DND-41 (cell line): ENCODE measurements at regions not wholly inside any gene's neighbourhood (a gene's known extent, or its start where the extent isn't known, plus 50 kb on each side); places are given as distances from the start of the nearest gene placed in this dataset.

Source experiments
- ATAC-seq: fragments of 200-7000 bp; cut with Tn5 transposase; 3 replicates; pipeline ENCODE4 v1.9.1; 2021; ENCODE audit warnings: low read depth; ENCODE audit not compliant: insufficient read depth
- DNase-seq: peaks from one replicate; pipeline ENCODE4 v3.0.0-alpha.2; 2020
- H2AFZ ChIP-seq: 2 replicates; pipeline ENCODE4 v1.6.0; 2012; ENCODE audit warnings: low read depth, low read length
- H3K27ac ChIP-seq: 2 replicates; pipeline ENCODE4 v1.5.1; 2012; ENCODE audit warnings: low read length, inconsistent platforms
- H3K27me3 ChIP-seq: fragments of 200-600 bp; sonication (generic); 2 replicates; pipeline ENCODE4 v1.6.0; 2012; ENCODE audit warnings: low read length, mild to moderate bottlenecking, inconsistent platforms; ENCODE audit not compliant: insufficient read depth, poor library complexity
- H3K36me3 ChIP-seq: 2 replicates; pipeline ENCODE4 v1.5.1; 2012; ENCODE audit warnings: low read length, inconsistent platforms; ENCODE audit not compliant: insufficient read depth
- H3K4me1 ChIP-seq: 2 replicates; pipeline ENCODE4 v1.5.1; 2012; ENCODE audit warnings: mild to moderate bottlenecking, low read length; ENCODE audit not compliant: insufficient read depth
- H3K4me2 ChIP-seq: 2 replicates; pipeline ENCODE4 v1.6.0; 2012; ENCODE audit warnings: mild to moderate bottlenecking, moderate library complexity, low read length, inconsistent platforms; ENCODE audit not compliant: insufficient read depth
- H3K4me3 ChIP-seq, 2 experiments: fragments of 200-600 bp in 1 of 2; shearing (Covaris generic) in 1 of 2; 2 replicates each; pipeline ENCODE4 v1.5.1; 2012 to 2016; ENCODE audit warnings: inconsistent platforms in 2 of 2, low read length in 2 of 2, mild to moderate bottlenecking in 2 of 2, low read depth in 1 of 2, moderate library complexity in 1 of 2
- H3K79me2 ChIP-seq: 2 replicates; pipeline ENCODE4 v1.6.0; 2012; ENCODE audit warnings: low read length, inconsistent platforms; ENCODE audit not compliant: insufficient read depth
- H3K9ac ChIP-seq: 2 replicates; pipeline ENCODE4 v1.6.0; 2012; ENCODE audit warnings: low read depth, mild to moderate bottlenecking, inconsistent platforms, low read length, moderate library complexity
- H3K9me3 ChIP-seq: 2 replicates; pipeline ENCODE4 v1.5.1; 2012; ENCODE audit warnings: low read length, moderate library complexity, mild to moderate bottlenecking, inconsistent platforms; ENCODE audit not compliant: insufficient read depth, severe bottlenecking
- H4K20me1 ChIP-seq: 2 replicates; pipeline ENCODE4 v1.6.0; 2012; ENCODE audit warnings: low read length; ENCODE audit not compliant: insufficient read depth
- CTCF ChIP-seq: IDR thresholded peaks from 2 replicates; pipeline ENCODE4 v1.5.1; 2012; ENCODE audit warnings: borderline replicate concordance, low read length, moderate library complexity, mild to moderate bottlenecking; ENCODE audit not compliant: poor library complexity, severe bottlenecking; ENCODE audit errors: extremely low read depth
- EZH2 ChIP-seq: IDR thresholded peaks from 3 replicates; pipeline ENCODE4 v1.6.1; 2012; ENCODE audit warnings: borderline replicate concordance, low read depth, mild to moderate bottlenecking, moderate library complexity, low read length, inconsistent platforms; ENCODE audit not compliant: severe bottlenecking

GRCh38 chr3:59270921-59271320 lies 221.1 kb upstream of the CFAP20DC start:
- no peak overlapping the region for H3K4me3 ChIP-seq
- DNase-seq (no peak), ATAC-seq (no peak)
- H2AFZ ChIP-seq: no peak overlapping the region
- peaks cover 2% of the 10 kb centered on the region; the same call in 1 of the 2 replicates for H3K4me1 ChIP-seq
- no peak overlapping the region for H3K4me2 ChIP-seq
- no peaks in the 10 kb centered on the region for H4K20me1 ChIP-seq
- H3K9me3 ChIP-seq: no peaks in the 10 kb centered on the region
- no peak overlapping the region for H3K9ac ChIP-seq
- TF ChIP-seq CTCF: no peak
- no peak for TF ChIP-seq EZH2
- H3K27ac ChIP-seq: no peak overlapping the region
- H3K79me2 ChIP-seq: no peaks in the 10 kb centered on the region
- H3K27me3 ChIP-seq: no peaks in the 10 kb centered on the region
- no peaks in the 10 kb centered on the region for H3K36me3 ChIP-seq

- Histone ChIP-seq H3K27me3 (no peaks in the 10 kb centered on the region), H3K9ac (no peak overlapping the region), H3K4me2 (no peak overlapping the region), H3K9me3 (no peaks in the 10 kb centered on the region), H4K20me1 (no peaks in the 10 kb centered on the region), H3K27ac (no peak overlapping the region), H3K36me3 (no peaks in the 10 kb centered on the region), H3K79me2 (no peaks in the 10 kb centered on the region), H2AFZ (no peak overlapping the region), H3K4me1 (peaks cover 8% of the 10 kb centered on the region; the same call in 1 of the 2 replicates), H3K4me3 (no peak overlapping the region)
- DNase-seq: no peak
- TF ChIP-seq EZH2 (no peak), CTCF (no peak)
- ATAC-seq: no peak
These were observed 220.4 kb upstream of the CFAP20DC start for GRCh38 chr3:59270209-59270608.

- ATAC-seq: no peak
- Histone ChIP-seq H3K4me2 (no peak overlapping the region), H2AFZ (no peak overlapping the region), H3K79me2 (no peaks in the 10 kb centered on the region), H4K20me1 (no peaks in the 10 kb centered on the region), H3K27ac (no peak overlapping the region), H3K4me1 (peaks cover 8% of the 10 kb centered on the region; the same call in 1 of the 2 replicates), H3K9ac (no peak overlapping the region), H3K27me3 (no peaks in the 10 kb centered on the region), H3K4me3 (no peak overlapping the region), H3K9me3 (no peaks in the 10 kb centered on the region), H3K36me3 (no peaks in the 10 kb centered on the region)
- DNase-seq: no peak
- TF ChIP-seq EZH2: no peak
- TF ChIP-seq CTCF: no peak
These were observed 218.3 kb upstream of the CFAP20DC start for GRCh38 chr3:59268170-59268569.

- Histone ChIP-seq H3K4me2 (no peak overlapping the region), H3K4me1 (peaks cover 8% of the 10 kb centered on the region; the same call in 1 of the 2 replicates), H3K27me3 (no peaks in the 10 kb centered on the region), H3K36me3 (no peaks in the 10 kb centered on the region), H3K4me3 (no peak overlapping the region), H3K79me2 (no peaks in the 10 kb centered on the region), H2AFZ (no peak overlapping the region), H3K9ac (no peak overlapping the region), H3K9me3 (no peaks in the 10 kb centered on the region), H3K27ac (no peak overlapping the region), H4K20me1 (no peaks in the 10 kb centered on the region)
- DNase-seq (no peak), ATAC-seq (no peak)
- no peak for TF ChIP-seq CTCF
- TF ChIP-seq EZH2: no peak
These were observed 217.2 kb upstream of the CFAP20DC start for GRCh38 chr3:59267021-59267420.
